Glutamatergic neuron (in vitro differentiated cells): ENCODE measurements at regions not wholly inside any gene's neighbourhood (a gene's known extent, or its start where the extent isn't known, plus 50 kb on each side); places are given as distances from the start of the nearest gene placed in this dataset.
A peak's percentile ranks its signal among the peaks of the same experiment; 100 is the strongest.

ENCODE experiments used
- DNase-seq: peaks from one replicate; pipeline ENCODE4 v3.0.0; 2022
- H3K27ac Mint-ChIP-seq: one replicate; pipeline ENCODE4 v1.8.0; 2020; ENCODE audit warnings: mild to moderate bottlenecking, mixed read lengths, inconsistent platforms; ENCODE audit not compliant: unreplicated experiment
- H3K27me3 Mint-ChIP-seq: one replicate; pipeline ENCODE4 v1.8.0; 2020; ENCODE audit warnings: mild to moderate bottlenecking, moderate library complexity, mixed read lengths, inconsistent platforms; ENCODE audit not compliant: unreplicated experiment
- H3K36me3 Mint-ChIP-seq: one replicate; pipeline ENCODE4 v1.8.0; 2020; ENCODE audit warnings: mild to moderate bottlenecking, mixed read lengths, inconsistent platforms; ENCODE audit not compliant: unreplicated experiment
- H3K4me1 Mint-ChIP-seq: one replicate; pipeline ENCODE4 v1.8.0; 2020; ENCODE audit warnings: mild to moderate bottlenecking, low read depth, mixed read lengths, inconsistent platforms; ENCODE audit not compliant: unreplicated experiment
- H3K4me3 Mint-ChIP-seq: one replicate; pipeline ENCODE4 v1.8.0; 2020; ENCODE audit warnings: mild to moderate bottlenecking, mixed read lengths, inconsistent platforms; ENCODE audit not compliant: unreplicated experiment
- H3K9me3 Mint-ChIP-seq: one replicate; pipeline ENCODE4 v1.8.0; 2020; ENCODE audit warnings: mild to moderate bottlenecking, moderate library complexity, mixed read lengths, inconsistent platforms; ENCODE audit not compliant: unreplicated experiment
- TF ChIP-seq, protein P1 (sequence below): fragments of 200-600 bp; sonication (generic); IDR thresholded peaks from one replicate; pipeline ENCODE4 v1.5.0; 2021; ENCODE audit not compliant: partially characterized antibody, unreplicated experiment

DNA sequence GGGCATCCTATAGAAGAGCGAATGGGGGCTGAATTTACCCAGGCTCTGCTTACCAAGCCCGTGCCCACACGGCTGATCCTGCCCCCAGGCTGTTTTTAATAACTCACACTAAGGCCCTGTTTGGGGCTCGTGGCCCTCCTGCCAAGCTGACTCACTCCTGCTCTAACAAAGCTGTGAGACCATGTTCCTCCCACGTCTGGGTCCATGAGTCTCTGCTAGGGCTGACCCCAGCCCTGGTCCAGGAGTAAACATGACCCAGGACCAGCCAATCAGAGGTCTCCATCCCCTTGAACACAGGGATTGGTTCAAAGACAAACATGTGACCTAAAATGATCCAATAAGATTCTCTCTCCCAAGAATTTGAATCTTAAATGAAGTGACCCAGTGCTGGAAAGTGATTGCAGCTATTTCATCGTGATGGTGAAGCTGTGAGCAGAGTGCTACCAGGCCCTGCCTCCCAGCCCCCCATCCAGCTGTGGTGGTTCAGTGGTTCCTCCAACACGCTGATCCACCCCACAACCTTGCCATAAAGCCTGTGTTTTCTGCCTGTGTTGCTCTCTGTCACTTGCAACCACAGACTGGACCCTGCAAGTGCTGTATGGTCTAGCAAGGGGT is 57.2 kb downstream of the C16orf82 start:
- no peaks in the 10 kb centered on the region for H3K9me3 Mint-ChIP-seq
- no peaks in the 10 kb centered on the region for H3K36me3 Mint-ChIP-seq
- peaks cover 3% of the 10 kb centered on the region for H3K27me3 Mint-ChIP-seq
- H3K4me3 Mint-ChIP-seq = no peak overlapping the region
- no peak for DNase-seq
- H3K4me1 Mint-ChIP-seq = no peaks in the 10 kb centered on the region
- TF ChIP-seq, protein P1, sequence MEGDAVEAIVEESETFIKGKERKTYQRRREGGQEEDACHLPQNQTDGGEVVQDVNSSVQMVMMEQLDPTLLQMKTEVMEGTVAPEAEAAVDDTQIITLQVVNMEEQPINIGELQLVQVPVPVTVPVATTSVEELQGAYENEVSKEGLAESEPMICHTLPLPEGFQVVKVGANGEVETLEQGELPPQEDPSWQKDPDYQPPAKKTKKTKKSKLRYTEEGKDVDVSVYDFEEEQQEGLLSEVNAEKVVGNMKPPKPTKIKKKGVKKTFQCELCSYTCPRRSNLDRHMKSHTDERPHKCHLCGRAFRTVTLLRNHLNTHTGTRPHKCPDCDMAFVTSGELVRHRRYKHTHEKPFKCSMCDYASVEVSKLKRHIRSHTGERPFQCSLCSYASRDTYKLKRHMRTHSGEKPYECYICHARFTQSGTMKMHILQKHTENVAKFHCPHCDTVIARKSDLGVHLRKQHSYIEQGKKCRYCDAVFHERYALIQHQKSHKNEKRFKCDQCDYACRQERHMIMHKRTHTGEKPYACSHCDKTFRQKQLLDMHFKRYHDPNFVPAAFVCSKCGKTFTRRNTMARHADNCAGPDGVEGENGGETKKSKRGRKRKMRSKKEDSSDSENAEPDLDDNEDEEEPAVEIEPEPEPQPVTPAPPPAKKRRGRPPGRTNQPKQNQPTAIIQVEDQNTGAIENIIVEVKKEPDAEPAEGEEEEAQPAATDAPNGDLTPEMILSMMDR = no peak
- H3K27ac Mint-ChIP-seq = no peak overlapping the region

DNA sequence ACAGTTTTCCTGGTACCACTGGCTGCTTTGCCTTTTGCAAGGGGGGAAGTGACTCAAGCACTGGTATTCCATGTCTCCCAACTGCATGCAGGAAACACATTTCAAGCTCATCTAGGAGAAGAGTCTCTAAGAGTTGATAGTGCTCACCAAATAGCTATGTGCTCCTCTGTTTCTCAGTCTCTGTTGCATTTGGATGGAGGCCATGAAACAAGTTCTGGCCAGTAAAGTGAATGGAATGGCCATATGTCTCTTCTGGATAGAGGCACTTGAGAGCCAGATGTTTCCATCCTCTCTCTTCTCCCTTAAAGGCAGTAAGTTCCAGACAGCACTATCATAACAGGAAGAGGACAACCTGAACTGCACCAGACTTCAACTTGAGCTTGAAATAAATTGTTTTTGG is 60.6 kb downstream of the C16orf82 start:
- no peaks in the 10 kb centered on the region for H3K36me3 Mint-ChIP-seq
- no peak for DNase-seq
- no peaks in the 10 kb centered on the region for H3K4me1 Mint-ChIP-seq
- TF ChIP-seq, protein P1 = no peak
- H3K27me3 Mint-ChIP-seq = peaks cover 4% of the 10 kb centered on the region
- H3K4me3 Mint-ChIP-seq = no peak overlapping the region
- no peak overlapping the region for H3K27ac Mint-ChIP-seq
- H3K9me3 Mint-ChIP-seq = no peaks in the 10 kb centered on the region

DNA sequence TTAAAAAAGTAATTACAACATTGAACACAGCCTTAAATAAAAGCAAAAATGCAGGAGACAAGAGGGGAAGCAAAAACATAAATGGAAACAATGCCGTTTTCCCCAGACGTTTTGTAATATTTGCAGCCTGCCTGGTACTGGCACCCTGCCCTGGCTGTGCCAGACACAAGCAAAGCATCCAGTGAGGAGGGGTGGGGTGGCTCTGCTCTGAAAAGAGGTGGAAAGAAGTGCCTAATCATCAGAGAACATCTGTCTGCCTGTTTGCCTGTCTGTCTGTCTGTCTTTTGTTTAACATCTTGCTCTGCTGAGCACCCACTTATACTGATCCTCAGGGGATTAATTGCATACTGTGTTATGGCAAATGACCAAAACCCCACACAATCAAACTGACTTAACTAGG is 62.7 kb downstream of the C16orf82 start:
- Mint-ChIP-seq H3K4me3 (no peak overlapping the region), H3K27ac (no peak overlapping the region), H3K4me1 (no peaks in the 10 kb centered on the region), H3K36me3 (no peaks in the 10 kb centered on the region), H3K9me3 (no peaks in the 10 kb centered on the region), H3K27me3 (peaks cover 2% of the 10 kb centered on the region)
- TF ChIP-seq, protein P1 = no peak
- DNase-seq = no peak

DNA sequence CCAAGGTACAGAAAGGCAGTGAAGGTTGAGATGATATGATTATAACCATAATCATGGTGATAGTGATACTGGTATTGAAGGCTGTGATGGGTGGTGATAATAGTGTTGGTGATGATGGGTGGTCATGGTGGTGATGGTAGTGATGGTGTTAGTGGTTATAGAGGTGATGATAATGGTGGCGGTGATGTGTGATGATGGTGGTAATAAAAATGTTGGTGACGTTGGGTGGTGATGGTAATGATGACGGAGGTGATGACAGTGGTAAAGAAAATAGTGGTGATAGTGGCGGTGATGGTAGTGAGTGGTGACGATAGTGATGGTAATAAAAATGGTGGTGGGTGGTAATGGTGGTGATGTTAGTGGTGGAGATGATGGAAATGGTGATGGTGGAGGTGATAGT is 65.1 kb upstream of the KDM8 start:
- TF ChIP-seq, protein P1 = no peak
- no peak for DNase-seq
- no peaks in the 10 kb centered on the region for H3K4me1 Mint-ChIP-seq
- peak overlapping the region; percentile 53 for H3K4me3 Mint-ChIP-seq
- peak overlapping the region; percentile 25 for H3K27ac Mint-ChIP-seq
- H3K9me3 Mint-ChIP-seq = peaks cover 10% of the 10 kb centered on the region
- peaks cover 10% of the 10 kb centered on the region for H3K36me3 Mint-ChIP-seq
- peaks cover 8% of the 10 kb centered on the region for H3K27me3 Mint-ChIP-seq

DNA sequence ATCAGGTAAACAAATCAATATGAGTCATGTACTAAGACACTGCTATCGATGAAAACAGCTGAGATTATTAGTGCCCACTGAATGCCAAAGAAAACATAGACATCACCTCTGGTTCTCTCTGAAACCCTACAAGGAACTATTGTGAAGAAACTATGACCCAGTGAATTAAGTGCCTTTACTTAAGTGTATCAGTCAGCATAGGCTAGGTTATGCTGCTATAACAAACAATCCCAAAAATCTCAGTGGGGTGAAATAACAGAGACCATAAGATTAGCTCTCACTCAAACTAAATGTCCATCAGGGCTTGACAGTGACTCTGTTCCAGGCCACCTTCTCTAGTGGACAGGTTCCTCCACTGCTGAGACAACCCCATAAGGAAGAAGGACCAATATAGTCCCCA is 57.7 kb upstream of the KDM8 start:
- DNase-seq = no peak
- Mint-ChIP-seq H3K4me1 (no peaks in the 10 kb centered on the region), H3K9me3 (peaks cover 6% of the 10 kb centered on the region), H3K36me3 (no peaks in the 10 kb centered on the region), H3K4me3 (no peak overlapping the region), H3K27ac (no peak overlapping the region), H3K27me3 (peaks cover 2% of the 10 kb centered on the region)
- TF ChIP-seq, protein P1 = no peak
